ENCODE measurements at regions not wholly inside any gene's neighbourhood (a gene's known extent, or its start where the extent isn't known, plus 50 kb on each side); places are given as distances from the start of the nearest gene placed in this dataset.
"Not testable (repeated sequence)": the region's sequence is repeated elsewhere in the genome, so short reads cannot be mapped to it uniquely, and the experiment has no call there.

DNA sequence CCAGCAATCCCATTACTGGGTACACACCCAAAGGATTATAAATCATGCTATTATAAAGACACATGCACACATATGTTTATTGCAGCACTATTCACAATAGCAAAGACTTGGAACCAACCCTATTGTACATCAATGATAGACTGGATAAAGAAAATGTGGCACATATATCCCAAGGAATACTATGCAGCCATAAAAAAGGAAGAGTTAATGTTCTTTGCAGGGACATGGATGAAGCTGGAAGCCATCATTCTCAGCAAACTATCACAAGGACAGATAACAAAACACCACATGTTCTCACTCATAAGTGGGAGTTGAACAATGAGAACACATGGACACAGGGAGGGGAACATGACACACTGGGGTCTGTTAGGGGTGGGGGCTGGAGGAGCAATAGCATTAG, 177.2 kb upstream of the TBX18 start:
- DNase-seq (ENCODE audit: low read depth, low spot score), result not testable (repeated sequence)

DNA sequence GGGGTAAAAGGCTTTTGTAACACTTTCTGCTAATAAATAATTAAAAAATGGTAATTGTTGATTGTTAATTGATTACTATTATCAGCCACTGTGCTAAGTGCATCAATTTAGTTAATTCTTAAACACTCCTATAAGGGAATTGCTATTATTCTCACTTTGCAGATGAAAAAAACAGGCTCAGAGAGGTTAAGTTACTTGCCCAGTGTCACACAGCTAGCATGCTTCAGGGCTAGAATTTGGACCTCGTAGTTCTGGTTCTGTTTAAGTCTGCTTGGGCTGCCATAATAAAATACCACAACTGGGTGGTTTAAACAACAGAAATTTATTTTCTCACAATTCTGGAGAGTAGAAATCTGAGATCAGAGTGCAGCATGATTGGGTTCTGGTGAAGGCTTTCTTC, 164.8 kb upstream of the TBX18 start:
- no peak for DNase-seq (ENCODE audit: low read depth, low spot score)

DNA sequence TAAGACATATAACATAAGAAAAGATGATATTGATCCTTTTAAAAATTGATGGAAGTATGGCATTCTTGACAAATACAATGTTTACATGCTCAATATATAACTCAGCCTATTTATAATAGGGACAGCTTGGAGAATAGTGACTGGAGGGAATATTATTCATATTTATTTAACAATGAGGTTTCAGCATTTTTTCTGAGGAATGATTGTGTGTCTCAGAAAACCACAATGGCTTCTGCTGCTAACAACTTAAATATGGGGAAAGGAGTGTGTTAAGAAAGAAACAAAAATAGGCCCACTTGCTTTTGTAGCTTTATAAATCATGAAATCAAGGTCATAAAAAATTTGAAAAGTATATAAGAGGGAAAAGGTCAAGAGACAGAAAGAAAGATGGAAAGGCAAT, 163.2 kb upstream of the TBX18 start:
- no peak for DNase-seq (ENCODE audit: low read depth, low spot score)

DNA sequence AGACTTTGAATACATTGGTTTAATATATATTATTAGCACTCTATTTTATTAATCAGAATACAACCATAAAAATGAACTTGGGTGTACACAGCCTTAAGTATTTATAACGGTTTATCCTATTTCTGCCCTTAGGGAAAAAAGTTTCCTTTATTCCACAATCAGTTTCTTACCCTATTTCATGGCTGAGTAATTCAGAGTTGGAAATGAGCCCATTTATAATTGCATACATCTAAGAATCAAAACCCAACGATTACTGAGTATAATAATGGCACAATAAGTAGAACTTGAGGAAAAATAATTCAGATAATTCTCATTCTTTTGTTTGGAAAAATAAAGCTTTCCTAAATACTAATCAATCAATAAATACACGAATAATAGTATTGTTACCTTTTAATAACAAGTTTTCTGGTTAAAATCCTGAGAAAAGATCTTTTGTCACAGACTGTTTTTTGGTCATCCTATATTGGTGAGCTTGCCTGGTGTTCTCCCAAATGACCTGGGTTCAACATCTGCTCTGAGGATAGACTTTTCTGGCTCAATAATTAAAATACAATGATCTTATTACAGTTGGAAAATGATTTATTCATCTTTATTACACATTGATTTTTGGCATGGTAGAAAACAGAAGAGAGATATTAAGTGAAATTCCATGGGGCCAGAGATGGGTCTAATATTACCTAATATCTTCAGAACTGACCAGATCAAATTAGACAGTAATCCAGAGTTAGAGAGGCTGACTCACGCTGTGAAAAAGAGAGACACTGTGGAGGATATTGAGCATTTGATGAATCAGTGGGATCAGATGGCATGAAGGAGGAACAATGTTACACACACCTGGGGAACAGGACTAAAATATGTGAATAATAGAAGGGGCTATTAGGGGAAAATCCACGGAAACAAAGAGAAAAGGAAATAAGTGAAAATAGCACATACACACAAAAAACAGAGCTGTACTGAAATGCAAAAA, 162.1 kb upstream of the TBX18 start:
- no peak for DNase-seq (ENCODE audit: low read depth, low spot score)

DNA sequence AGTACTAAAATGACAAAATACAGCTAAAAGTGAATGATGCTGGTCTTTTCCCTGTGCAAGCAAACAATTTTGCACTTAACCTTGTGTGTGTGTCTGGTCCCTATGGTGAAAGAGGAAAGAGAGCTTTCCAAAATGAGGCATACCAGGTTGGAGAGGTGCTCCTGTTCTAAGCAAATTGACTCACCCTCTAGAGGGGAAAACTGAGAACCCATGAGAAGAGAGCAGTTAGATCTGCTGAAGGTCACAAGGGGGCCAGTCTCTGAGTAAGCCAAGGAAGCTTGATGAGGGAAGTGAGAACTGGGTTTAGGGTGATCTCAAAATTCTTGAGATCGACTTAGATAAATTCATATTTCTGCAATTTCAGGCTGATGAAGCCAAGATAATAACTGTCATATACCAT, 157.5 kb upstream of the TBX18 start:
- no peak for DNase-seq (ENCODE audit: low read depth, low spot score)

DNA sequence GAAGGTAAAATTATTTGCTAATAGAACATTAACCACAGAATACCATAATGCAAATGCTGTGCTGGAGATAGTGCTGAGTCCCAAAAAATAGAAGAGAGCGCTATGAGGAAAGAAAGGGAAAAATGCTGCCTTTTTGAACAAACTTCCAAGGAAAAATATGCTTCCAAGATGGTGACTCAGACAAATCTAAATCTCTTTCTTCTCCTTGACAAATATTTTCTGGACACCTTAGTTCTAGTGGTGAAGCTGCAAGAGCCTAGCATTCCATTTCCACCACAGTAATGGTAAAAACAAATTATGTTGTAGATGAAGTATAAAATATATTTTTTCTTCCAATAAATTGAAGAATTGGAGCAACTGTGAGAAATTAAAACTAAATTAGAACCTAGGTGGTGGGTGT, 155.6 kb upstream of the TBX18 start:
- DNase-seq (ENCODE audit: low read depth, low spot score), result no peak

DNA sequence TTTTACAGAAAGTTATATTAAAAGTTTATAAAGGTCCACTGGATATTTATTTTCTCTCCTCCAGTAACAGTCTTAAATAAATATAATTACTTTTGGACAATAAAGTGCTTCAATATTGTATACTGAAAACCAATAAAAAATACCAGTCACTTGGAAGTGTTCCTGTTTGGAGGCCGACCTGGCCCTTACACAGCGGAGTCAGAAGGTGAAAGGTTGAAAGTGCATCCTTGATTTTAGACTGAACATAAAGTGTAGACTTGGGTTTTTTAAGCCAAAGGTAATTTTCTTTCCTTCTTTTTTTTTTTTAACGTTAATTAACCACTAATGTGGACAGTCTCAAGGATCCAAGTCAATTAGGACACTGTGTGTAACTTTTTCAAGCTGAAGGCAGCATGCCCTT, 152.3 kb upstream of the TBX18 start:
- no peak for DNase-seq (ENCODE audit: low read depth, low spot score)

DNA sequence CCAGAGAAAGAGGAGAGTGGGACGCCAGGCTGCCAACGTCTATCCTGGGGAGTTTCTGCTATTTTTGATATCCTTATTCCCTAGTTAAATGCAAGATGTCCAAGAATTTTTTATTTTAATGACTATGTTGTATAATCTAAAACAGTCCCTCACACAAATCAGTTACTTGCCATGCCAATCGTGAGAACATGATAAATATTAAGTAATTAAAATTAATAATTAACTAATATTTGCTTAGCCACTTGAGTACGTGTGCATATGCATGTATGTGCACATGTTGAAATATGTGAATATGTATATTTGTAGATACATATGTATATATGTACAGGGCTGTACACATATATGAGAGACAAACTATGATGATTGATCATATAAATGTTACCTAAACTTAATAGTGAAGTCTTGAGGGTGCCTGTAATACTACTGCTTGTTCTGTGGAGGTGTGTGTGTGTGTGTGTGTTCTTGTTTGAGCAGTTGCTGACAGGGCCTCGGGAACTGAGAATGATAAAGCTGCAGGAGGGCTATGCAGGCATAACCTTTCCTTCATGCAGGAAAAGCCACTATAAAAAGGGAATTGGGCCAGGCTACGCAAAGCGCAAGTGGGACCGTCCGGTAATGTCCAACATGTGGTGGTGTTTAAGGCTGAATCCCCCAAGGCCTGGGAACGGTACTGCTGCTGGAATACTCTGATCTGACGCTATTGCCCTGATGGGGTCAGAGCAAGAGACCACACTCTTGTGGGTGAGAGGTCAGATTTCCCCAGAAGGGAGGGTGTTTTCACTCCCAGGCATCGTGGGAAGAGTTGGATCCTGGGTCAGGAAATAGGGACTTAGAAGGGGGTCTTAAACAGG, 148.3 kb upstream of the TBX18 start:
- no peak for DNase-seq (ENCODE audit: low read depth, low spot score)

DNA sequence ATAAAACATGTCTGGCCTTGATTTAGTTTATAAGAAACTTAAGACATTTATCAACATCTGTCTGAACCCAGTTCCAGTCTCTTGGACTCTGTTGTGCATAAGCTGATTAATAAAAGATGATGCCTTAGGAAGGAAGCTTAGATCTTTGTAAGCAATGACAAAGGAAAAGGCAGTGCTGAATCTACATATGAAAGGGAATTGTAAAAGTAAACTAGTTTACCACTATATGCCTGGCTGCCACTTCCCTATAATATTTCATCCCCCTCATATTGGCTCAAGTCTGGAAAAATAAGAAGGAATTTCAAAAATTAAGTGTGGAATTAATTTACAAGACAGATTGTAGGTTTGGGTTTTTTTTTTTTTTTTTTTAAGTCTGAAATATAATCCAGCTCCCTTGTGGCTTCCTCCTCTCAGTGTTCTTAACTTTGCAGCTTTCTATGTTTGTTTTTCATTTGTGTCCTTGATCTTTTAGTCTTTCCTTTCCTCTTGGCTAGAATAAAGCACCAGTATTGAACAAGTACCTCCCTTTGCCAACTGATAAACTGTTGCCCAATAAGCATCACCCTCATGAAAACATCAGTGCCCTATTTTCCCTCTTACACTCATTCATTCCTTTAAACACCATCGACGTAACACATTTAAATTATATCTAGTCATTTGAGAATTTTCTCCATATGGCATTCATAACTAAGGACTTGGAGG, 146.7 kb upstream of the TBX18 start:
- DNase-seq (ENCODE audit: low read depth, low spot score), result no peak

DNA sequence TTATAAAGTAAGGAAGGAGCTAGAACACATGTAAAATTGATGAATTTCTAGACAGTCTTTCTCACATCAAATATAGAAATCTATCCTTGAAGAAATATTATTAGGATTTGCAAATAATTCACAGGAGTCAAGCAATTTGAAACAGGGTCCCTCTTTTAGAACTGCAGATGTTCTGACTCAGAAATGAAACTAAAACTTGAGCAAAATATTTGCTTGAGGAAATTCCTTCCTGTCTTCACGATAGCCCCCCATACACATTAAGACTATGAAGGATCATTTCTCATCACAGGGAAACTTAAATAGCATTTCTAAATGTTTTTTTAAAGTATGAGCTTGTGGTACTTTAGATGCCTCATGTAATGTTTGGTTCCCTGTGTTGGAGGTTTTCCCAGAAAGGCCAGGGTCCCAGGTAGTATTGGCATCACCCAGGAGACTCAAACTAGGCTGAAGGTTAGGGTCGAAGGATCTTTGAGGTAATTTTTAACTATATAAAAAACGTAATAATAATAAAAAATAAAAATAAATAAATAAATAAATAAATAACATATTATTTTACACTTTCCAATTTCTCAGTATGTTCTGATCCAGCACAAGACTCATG, 144.0 kb upstream of the TBX18 start:
- DNase-seq (ENCODE audit: low read depth, low spot score), result no peak

DNA sequence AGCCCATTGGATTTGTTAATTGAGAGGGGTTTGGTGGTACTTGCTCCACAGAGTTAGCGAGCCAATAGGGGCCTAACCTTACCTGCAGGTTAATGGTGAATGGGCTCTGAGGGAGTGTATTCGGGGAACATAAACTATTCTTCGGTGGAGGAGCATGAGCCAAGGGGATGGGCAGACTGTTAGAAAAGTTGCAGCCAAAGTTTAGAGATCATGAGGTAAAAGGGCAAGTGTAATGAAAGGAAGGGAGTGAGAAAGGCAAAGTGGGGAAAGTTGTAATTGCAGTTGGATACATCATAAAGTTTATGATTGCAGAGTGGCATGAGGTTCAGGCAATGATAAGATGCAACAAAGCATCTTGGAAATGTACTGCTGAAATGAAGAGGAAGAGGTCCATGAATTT, 142.1 kb upstream of the TBX18 start:
- DNase-seq (ENCODE audit: low read depth, low spot score), result no peak

DNA sequence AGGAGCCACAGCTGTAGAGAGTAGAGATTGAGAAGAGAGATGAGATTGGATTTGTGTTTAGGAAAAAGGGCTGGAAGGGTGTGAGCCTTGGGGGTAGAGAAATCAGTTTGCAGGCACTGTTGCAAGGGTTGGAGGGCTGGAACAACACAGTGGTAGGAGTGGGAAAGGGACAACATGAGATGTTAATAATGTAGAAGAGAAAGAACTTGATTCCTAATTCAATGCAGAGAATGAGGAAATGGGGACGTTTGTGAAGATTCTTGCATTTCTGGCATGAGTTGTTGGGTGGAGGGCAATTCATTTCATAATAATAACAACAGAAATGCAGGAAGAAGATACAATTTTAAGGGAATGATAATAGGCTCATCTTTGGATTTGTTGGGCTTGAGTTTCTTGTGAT, 141.4 kb upstream of the TBX18 start:
- DNase-seq (ENCODE audit: low read depth, low spot score), result no peak

DNA sequence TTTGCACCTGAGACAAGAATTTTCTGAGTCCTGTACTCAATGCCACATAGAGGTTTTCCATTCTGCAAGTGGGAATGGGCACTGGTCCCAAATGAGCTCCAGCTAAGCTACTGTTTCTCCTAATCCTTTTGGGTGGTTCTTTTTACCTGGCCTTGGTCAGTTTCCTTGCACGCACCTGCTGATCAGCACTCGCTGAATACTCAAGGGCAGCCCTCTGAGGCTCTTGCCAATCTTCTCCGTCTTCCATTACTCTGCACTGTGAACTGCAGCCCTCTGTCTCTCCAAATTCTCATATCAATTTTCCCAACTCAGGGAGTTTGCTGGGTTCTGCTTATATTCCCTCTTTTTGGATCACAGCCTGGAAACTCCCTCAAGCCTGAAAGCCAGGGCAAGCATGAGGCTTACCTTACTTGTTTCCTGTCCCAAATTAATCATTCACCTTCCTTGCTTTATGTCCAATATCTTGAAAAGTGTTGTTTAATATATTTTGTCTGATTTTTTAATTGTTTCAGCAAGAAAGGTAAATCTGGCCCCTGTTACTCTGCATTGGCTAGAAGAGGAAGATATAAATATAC, 138.0 kb upstream of the TBX18 start:
- DNase-seq (ENCODE audit: low read depth, low spot score), result no peak

DNA sequence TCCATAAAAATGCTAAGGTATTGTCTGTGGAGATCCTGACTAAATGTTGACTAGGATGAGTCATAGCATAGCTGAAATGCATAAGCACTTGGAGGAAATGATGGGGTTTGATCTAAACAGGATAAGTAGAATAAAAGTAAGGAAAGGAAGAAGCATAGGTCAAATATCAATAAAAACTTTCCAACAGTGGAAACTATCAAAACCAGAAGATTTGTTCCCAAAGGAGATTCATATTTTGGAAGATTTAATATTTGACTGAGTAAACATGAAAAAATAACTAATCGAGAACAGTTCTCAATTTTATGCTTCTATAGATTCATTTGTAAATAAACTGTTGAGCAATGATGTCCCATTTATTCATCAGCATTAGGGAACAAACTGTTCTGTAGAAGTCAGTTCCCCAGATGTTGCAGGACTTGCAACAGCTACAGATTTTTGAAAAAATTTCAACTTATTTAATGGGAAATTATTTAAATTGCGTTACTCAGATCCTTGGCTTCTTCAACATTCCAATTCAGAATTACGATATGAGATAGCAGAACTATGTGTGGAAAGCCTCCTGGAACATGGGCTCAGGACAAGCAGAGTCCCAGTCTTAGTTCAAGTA, 133.7 kb upstream of the TBX18 start:
- DNase-seq (ENCODE audit: low read depth, low spot score), result no peak

DNA sequence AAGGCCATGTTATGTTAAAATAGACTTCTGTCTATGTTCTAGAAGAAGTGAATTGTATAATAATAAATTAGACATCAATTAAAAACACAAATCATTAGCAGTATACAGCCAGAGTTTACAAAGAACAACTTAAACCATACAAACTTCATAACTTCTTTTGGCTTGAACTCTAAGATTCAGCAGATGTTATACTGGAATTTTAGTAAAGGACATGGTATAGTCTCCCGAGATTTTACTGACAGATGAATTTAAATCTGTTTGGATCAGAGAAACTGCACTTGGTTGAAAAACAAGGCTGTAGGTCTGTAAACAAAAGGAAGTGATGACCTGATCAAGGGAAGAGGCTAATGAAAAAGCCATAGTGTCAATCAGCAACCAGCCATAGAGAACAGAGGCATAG, 132.6 kb upstream of the TBX18 start:
- no peak for DNase-seq (ENCODE audit: low read depth, low spot score)

DNA sequence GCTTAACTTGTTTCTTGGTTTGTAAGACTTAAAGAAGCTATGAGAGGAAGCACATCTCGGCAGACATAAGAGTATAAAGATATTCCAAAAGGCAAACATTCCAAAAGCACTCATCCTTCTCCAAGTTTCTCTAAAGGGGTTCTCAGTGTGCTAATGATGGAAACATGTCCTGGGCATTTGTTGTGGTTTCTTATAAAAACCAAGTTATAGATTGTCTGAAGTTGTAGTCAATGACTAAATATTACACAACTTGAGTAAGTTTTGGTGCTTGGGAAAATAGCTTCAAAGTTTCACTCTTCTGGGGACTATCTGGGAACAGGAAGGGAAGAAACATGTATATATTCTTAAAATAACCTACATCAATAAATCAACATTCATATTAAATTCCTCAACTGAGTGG, 128.3 kb upstream of the TBX18 start:
- DNase-seq (ENCODE audit: low read depth, low spot score), result no peak

DNA sequence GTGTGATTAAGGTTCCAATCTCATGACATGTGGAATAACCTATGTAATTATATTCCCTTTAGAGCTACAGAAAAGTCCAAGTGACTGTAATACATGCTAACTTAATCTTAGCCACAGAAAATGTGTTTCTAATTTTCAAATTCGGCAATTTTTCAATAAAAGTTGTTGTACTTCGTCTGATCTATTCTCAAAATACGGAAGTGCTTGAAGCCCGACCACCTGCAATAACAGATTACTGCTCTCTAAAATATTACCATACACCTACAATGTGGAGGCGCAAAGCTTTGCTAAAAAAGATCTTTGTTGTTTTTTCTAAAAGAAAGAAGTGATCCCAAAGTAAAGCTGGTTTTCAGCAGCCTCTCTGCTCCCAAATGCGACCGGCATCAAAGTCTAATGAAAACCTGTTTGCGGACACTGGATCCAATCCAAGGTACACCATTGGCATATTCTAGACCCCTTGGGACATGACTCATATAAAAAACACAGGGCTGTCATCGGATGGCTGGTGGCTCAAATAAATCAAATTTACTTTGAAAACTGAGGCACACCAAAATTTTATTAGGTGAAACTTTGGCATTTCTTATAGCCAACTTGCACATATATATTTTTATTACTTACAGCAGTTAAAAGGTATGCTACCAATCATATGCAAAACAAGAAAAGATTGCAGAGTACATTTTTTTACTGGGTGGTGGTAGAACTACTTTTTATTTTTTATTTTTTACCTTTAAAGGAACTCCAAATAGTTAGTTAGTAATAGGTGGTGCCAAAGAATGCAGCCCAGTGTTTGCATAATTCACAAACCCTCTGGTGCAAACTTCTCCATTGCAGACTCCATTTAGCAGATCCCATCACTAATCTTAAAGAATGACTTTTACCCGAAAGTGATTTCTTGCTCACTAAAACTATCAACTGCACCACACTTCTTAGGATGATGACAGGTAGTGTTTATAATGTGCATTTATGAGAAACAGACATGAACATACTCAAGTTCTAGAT, 118.7 kb upstream of the TBX18 start:
- DNase-seq (ENCODE audit: low read depth, low spot score), result no peak

DNA sequence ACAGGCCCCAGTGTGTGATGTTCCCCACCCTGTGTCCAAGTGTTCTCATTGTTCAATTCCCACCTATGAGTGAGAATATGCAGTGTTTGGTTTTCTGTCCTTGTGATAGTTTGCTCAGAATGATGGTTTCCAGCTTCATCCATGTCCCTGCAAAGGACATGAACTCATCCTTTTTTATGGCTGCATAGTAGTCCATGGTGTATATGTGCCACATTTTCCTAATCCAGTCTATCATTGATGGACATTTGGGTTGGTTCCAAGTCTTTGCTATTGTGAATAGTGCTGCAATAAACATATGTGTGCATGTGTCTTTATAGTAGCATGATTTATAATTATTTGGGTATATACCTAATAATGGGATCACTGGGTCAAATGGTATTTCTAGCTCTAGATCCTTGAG, 115.0 kb upstream of the TBX18 start:
- not testable (repeated sequence) for DNase-seq (ENCODE audit: low read depth, low spot score)

DNA sequence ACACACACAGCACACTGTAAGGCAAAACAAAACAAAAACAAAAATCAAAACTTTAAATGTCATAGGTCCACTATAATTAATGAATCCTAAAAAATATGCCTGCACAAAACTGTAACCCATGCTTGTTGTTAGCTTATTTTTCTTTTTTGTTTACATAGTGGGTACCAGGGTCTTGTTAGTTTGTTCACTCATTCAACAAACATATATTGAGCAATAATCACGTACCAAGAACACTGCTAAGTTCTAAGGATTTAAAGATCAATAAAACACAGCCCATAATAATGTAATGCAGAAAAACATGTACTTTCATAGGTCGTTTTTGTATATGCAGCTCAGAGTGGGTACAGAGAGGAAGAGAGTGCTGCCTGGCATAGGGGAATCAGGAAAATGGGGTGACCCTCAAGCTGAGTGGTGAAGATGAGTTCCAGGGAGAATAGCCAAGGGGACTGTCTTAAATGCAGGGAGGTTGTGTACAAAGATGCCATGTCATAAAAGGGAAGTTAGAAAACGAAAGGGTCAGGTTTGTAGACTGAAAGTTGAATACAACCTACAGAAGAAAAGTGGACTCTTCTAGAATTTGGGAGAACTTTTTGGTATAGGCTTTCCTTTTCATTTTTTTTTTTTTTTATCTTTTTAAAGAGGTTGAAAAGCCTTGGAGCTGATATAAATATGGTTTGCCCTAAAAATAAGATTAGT, 113.3 kb upstream of the TBX18 start:
- no peak for DNase-seq (ENCODE audit: low read depth, low spot score)
